HFF-Myc (cell line): ENCODE measurements at regions not wholly inside any gene's neighbourhood (a gene's known extent, or its start where the extent isn't known, plus 50 kb on each side); places are given as distances from the start of the nearest gene placed in this dataset.

Source experiments
- DNase-seq: peaks from one replicate; pipeline ENCODE4 v3.0.0-alpha.2; 2011; ENCODE audit warnings: low read depth; ENCODE audit errors: extremely low read depth
- H3K4me3 ChIP-seq: replicated peaks from 2 replicates; pipeline ENCODE4 v1.5.1; 2011; ENCODE audit warnings: low read depth, mild to moderate bottlenecking, control low read depth, low read length
- CTCF ChIP-seq: IDR thresholded peaks from 2 replicates; pipeline ENCODE4 v1.5.1; 2012; ENCODE audit warnings: mild to moderate bottlenecking, low read depth, low read length, control low read depth; ENCODE audit errors: missing control alignments

- no peak for TF ChIP-seq CTCF
- H3K4me3 ChIP-seq, result no peak overlapping the region
Observed at GRCh38 chr4:131113704-131114103, 2017.8 kb downstream of the C4orf33 start.

DNA sequence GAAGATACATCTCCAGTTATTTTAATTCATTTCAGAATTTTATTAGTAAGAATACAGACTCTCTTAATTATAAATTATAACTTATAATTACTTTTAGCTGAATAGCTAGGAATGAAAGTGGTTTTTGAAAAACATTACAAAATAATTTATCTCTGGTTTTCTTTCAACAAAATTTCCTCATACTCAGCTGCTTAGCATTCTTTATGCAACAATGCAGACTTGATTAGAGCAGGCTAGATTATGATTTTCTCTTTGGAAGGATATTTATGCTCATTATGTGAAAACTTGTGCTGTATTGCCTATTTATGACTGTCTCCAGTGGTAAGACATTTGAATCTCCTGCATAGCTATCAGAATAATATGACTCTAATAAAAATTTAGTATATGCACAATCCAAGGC is 2023.7 kb downstream of the C4orf33 start:
- TF ChIP-seq CTCF, result no peak
- no peak for DNase-seq
- no peak overlapping the region for H3K4me3 ChIP-seq

More at GRCh38 chr4:131113704-131114103, 2017.8 kb downstream of the C4orf33 start:
- no peak for DNase-seq

- H3K4me3 ChIP-seq, result no peak overlapping the region
- no peak for TF ChIP-seq CTCF
- no peak for DNase-seq
Observed at GRCh38 chr4:131137196-131137595, 2011.9 kb upstream of the PCDH10 start.

DNA sequence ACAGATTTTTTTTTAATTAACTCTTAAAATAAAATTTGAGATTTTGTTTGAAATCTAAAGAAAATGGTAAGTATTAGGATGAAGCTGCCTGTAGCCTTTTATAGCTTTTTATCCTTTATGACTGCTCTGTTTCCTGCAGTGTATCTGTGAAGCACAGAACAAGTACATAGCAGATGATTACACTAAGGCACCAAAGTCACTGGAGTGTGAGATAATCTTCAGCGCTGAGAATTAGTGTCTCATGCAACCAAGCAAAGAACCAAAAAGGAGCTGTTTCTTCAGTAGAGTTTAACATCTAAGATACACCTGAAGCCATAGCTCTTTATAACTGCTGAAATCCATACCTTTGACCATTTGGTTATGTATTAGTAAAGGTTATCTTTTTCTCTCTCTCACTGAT is 1989.8 kb upstream of the PCDH10 start:
- no peak for DNase-seq
- no peak overlapping the region for H3K4me3 ChIP-seq
- TF ChIP-seq CTCF, result no peak

DNA sequence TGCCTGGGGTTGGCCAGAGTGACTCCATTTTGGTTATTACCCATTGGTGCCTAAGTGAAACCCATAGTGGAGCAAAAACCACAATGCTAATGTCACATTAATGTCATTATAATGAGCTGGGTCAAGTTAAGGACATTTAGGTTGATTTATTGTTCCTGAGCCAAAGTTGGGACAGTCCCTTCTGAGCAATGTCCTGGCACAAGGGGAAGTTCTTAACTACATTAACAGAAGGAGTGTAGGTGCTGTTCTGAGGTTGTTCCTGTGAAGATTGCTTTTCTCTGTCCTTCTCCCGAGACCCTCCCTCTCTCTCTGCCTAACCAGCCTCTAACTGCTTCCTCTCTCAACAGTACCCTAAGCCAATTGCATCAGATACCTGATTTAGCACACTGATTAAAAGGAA is 1956.8 kb upstream of the PCDH10 start:
- DNase-seq, result no peak
- TF ChIP-seq CTCF, result no peak
- no peak overlapping the region for H3K4me3 ChIP-seq

DNA sequence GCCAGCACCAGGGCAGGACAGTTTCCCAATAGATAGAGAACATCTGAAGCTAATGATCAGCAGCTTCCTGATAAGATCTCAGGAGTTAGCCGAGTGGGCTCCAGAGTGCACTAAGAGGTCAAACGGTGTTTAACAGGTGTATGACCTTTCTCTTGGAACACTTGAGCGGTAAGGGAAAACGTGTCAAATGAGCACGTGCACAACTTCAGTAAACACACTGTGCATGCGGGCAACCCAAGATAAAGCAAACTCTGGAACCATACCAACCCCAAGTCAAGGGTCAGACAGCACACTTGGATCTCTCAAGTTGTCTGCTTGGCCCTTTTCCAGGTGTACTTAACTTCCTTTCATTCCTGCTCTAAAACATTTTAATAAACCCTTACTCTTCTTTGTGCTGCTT is 1941.5 kb upstream of the PCDH10 start:
- TF ChIP-seq CTCF, result no peak
- H3K4me3 ChIP-seq, result no peak overlapping the region
- no peak for DNase-seq

- no peak for DNase-seq
- H3K4me3 ChIP-seq, result no peak overlapping the region
- no peak for TF ChIP-seq CTCF
Observed at GRCh38 chr4:131248314-131248713, 1900.8 kb upstream of the PCDH10 start.
